Activated CD8-positive, alpha-beta memory T cell treated with anti-CD3 and anti-CD28 coated beads for 48 hours (primary cell): ENCODE measurements at regions not wholly inside any gene's neighbourhood (a gene's known extent, or its start where the extent isn't known, plus 50 kb on each side); places are given as distances from the start of the nearest gene placed in this dataset.

Experiments used
- DNase-seq, 3 experiments: peaks; one replicate each; pipeline ENCODE4 v3.0.0-alpha.2; 2020; ENCODE audit warnings: low read depth in 2 of 3, low spot score in 2 of 3

DNA sequence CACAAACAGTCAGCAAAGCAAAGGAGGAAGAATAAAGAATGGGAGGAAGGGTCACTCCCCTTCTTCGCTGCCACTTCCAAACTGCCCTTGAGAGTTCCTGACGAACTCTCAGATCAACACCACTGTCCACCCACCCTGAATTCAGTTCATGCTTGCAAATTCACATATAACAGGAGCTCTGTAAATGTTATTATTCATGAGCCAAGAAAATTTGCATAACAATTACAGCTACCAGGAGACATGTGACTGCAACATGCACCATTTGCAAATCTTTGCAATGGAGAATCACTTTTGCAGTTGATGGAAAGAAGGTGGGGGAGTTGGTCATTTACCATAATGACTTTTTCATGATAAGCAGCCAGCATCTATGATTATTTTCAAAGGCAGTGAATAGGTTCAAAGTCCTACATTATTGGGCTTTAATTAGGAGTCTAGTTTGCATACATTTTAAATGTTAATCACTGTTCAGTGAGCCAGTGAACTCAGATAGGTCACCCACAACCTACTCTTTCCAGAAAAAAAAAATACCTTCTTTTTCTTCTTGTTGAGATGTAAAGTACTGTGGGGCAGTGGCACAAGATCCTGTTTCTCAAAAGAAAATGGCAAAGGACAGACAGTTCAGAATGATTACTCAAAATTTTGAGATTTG is 149.7 kb downstream of the CAAP1 start:
- DNase-seq: no peak

DNA sequence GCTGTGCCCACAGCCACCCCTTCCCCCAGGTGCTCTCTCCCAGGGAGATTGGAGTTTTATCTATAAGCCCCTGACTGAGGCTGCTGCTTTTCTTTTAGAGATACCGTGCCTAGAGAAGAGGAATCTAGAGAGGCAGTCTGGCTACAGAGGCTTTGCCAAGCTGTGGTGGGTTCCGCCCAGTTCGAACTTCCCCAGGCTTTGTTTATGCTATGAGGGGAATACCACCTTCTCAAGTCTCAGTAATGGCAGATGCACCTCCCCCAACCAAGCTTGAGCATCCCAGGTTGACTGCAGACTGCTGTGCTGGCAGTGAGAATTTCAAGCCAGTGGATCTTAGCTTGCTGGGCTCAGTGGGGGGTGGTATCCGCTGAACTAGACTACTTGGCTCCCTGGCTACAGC is 157.4 kb downstream of the CAAP1 start:
- DNase-seq: no peak

DNA sequence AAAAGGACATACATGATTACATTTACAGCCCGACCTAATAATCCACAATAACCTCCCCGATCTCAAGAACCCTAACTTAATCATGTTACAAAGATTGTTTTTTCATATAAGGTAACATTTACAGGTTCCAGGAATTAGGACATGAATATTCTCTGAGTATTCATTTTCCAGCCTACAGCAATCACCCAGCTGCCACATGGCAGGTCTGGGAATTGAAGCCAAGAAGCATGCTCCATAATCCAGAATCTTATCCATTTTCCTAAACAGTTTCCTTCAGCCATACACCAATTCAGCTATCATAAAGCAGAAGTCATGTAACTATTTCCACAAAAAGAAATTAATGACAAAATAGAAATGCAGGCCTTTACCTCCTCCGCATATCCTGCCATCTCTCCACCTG is 163.4 kb downstream of the CAAP1 start:
- no peak for DNase-seq

DNA sequence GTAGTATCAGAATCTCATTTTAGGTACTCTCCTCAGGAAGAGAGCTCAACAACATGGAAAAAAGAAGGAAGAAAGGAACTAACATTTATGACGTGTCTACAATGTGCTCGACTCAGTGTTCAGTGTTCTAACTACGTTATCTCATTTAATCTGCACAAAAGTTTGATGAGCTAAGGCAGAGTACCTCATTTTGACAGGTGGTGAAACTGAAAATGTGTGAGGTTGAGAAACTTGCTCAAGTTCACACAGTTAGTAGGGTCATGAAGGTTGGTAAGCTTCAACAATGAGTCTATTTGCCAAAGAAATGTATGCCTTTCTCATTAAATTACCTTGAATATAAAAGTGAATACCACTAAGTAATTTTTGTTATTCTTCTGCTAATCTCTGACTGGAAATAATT is 165.1 kb downstream of the CAAP1 start:
- no peak for DNase-seq

DNA sequence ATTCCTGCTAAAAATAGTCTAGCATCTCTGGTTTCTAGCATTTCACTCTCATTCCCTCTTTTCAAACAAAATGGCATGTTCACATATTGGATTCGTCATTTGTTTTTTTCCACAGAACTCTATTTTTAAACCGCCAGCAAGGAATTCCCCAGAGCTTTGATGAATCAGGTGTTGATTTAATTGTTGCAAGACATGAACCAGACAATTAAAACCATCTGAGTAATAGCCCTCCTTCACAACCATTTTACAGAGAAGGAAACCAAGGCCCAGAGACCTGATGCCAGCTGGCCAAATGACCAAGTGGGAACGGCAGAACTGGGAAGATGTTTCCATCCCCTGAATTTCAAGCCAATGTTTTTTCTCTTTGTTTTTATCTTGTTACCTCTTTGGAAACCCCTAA is 167.0 kb downstream of the CAAP1 start:
- DNase-seq: no peak

DNA sequence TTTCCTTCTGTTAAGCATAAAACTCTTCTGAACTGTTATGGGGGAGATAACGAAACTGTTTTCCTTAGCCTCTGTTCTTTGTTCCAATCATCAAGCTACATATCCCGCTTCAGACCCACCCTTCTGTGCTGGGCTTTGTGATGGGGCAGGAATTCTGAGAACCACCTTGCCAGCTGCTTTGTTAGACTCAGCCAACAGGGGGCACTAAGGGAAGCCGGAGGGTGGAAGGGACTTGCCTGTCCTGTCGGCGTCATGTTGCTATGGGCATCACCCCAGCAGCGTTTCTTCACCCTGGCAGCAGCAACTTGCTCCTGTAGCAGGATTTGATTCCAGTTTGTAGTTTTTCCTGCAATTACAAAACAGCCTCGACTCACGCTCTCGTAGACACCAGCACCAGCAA is 169.1 kb downstream of the CAAP1 start:
- peak in 2 of 3 experiments; percentile 1 to 2 for DNase-seq

DNA sequence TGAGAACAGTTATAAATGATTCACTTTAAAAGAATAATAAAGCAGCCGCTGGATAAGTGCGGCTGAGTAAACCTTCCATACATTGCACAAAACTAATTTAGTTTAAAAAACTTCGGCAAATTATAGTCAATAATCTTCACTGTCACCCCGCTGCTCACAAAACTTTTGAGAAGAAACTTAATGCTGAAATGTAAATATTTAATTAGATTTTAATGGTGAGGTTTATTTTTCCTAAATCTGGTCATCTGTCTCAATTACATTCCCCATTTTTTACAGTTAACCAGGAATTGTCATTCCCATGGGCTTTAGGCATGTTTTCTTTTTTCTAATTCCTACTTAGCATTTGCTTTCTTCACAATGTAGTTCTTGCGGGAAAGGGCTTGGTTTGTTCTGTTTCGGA is 169.8 kb downstream of the CAAP1 start:
- no peak for DNase-seq

DNA sequence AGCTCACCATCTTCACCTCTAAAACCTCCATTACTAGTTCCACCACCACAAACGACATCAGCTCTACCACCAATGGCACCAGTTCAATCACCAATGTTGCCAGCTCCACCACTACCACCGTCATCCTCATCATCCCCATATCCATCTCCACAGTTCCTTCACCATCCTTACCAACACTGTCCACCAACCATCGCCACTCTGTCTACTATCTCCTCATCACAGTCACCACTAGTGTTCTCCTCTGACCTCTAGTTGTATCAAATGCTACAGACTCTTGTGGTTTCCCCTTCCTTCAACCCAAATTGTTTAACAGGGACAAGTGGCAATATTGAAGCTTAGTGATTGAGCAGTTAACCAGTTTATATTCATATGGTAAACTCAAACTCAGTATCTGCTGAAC is 182.6 kb downstream of the CAAP1 start:
- DNase-seq: no peak

DNA sequence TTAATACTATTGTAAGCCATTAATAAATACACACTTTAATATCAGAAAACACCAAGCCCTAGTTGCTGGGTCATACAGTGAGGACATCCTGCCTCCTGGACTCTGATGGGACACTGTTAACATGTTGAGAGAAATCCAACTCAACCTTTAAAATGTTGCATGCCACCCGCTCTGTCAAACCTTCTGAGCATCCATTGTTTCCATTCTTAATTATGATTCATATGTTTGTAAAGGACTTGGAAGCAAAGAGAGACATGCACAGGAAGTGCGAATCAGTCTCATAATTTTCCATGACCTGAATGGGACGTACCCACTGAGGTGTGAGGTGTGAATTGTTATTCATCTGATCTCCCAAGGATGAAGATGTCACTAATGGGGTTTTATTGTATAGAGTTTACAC is 186.4 kb downstream of the CAAP1 start:
- DNase-seq: no peak

DNA sequence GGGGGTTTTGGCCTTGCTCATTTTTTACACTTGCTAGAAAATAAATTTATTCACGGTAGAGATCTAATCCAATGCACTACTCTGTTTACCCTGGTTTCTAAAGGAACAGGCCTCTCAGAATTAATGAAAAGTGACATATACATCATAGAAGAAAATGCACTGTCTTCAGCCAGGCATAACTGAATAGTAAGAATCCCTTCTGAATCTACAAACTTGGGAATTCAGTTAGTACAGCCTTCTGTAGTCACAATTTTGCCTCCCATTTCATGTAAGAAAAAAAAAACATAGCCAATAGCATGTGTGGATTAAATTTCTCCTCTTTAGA is 197.3 kb downstream of the CAAP1 start:
- DNase-seq: no peak

DNA sequence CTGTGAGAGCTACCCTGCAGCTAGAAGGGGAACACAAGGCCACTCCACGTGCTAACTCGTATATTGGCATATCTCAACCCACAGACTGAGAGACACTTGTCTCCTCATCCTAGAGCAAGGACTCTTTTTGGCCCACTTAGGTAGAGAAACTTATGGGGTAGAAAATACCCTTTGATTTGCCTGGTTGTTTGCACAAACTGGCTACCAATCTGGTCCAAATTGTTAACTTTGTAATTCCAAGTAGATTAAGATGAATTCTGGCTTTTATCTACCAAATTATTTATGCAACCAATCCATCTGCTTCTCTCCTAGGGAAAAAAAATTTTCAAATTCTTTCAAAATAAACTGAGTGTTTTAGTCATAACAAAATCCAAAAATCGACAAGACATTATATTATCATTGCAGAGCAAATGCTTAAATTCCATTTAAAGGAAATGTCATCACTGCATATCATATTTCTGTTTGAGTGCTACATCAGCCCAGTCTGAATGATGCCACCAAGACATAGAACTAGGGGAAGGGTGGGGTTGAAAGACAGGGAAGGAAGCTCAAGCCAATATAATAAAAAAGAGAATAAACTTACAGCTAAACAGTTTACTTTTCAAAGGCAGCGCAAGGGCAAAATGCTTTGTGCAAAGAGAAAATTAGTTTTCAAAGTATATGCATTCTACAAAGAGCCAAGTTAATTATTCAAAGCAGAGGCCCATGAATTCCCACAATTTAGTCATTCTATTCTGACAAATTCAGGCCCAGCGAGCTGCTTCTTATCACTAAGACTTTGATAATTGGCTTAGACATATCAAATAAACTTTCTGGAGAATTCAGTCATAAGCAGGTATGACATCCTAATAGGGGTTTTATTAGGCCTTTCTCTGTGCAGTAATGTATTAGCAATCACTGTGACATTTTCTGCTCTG is 198.0 kb downstream of the CAAP1 start:
- no peak for DNase-seq

DNA sequence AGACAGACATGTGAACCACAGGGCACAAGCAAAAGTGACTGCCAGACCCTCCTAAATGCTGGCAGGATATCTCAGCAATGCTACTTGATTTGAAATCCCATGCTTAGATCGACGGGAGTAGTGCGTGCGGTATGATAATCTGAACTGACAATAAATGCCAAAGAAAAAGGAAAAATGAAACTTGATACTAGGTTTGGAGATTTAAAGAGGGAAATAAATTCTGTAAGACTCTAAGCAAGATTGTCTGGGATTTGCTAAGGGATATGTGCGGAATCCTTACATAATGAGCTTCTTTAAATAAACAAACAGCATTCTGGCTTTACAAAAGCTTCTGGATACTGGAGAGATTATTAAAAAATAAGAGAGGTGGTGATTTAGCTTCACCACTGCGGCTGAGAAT is 203.6 kb downstream of the CAAP1 start:
- DNase-seq: no peak

DNA sequence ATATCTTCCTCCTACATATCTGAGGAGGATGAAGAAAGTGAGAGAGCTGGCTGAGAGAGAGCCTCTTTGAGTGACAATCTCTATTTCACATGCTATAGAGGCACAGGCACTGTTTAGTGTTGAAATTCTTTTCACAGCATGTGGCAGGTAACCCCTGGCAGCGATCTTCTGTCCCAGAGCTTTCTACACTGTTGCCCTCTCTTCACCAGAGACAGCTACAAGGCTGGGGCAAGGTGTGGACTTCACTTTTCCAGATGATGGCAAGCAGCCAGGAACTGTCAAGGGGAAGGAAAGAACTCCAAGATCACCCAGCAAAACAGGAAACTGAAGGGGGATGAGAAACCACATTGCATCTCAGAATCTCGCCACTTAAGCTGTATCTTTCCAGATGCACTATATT is 205.2 kb downstream of the CAAP1 start:
- DNase-seq: no peak

DNA sequence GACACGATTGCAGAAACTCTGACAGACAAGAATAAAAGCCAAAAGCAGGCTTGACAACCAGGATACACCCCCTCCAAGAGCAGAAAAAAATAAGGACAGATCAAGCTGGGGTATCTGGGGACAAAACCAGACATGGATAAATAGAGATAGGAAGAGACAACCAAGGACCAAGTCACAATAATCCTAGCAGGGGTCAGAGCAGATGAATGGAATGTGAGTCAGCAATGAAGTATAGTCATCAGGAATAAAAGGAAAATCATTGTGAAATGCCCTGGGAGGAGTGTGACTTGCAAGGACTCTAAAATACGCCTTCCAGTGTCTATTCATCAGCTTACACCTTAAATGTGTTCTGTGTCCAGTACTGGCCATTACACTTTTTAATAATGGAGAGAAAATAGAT is 206.8 kb downstream of the CAAP1 start:
- DNase-seq: no peak

DNA sequence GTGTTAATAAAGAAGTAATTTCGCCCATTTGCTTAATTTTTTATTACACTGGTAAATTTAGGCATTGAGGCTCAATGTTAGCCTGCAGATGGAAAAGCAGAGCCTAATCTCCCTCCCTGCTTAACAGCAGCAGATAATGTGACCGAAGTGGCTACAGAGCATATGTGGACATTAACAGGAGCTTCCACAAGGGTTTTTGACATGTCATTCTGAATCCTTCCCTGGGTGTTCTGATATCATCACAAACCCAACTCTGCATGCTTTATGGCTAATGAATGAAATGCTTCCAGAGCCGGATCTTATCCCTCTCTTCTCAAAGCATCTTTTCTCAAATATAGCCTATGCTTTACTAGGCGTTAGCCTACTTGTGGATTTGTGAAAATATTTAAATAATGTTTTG is 208.6 kb downstream of the CAAP1 start:
- no peak for DNase-seq

DNA sequence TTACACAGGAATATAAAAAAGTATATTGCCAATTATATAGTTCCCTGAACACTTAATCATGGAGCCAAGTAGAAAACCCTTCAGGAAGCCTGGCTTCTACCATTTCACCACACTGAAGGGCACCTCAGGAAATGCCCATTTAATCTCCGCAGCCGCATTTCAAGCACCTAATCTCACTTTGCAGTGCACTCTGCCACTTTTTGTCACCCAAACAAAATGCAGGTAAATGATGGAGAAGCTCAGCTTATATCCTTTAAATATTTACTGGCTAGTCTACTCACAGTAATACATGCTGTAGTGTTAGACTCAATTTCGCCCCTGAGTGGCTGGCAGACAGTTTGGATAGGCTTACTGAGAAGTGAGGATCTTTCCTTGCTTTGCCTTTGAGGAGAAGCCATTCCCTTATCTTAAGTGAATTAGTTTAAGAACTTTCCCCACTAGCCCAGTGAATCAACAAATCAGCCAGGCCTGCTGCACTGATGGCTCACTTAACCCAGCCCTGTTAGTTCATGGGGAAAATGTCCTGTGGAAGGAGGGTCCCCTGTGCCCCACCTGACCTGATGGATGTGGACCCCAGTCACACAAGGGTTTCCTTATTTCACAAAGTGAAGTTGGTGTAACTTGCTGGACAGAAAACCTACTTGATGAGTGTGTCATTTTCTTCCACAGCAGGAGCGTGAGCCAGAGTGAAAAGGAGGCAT is 209.7 kb downstream of the CAAP1 start:
- no peak for DNase-seq

DNA sequence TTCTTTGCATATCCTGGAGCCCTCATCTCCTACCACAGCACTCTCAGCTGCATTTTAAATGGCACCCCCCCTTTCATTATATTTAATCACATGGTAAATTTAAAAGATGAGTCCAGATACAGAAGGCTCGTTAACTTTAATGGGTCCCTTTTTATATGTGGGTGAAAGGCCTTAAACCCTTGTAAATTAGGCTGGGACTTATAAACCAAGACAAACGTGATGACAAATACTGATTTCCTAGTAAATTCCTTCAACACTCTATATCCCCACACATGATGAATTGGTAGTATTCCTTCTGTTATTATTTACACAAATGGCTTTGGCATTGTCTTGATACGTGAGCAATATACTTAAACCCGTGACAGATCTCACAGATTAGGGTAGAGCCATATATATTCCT is 210.6 kb downstream of the CAAP1 start:
- no peak for DNase-seq

DNA sequence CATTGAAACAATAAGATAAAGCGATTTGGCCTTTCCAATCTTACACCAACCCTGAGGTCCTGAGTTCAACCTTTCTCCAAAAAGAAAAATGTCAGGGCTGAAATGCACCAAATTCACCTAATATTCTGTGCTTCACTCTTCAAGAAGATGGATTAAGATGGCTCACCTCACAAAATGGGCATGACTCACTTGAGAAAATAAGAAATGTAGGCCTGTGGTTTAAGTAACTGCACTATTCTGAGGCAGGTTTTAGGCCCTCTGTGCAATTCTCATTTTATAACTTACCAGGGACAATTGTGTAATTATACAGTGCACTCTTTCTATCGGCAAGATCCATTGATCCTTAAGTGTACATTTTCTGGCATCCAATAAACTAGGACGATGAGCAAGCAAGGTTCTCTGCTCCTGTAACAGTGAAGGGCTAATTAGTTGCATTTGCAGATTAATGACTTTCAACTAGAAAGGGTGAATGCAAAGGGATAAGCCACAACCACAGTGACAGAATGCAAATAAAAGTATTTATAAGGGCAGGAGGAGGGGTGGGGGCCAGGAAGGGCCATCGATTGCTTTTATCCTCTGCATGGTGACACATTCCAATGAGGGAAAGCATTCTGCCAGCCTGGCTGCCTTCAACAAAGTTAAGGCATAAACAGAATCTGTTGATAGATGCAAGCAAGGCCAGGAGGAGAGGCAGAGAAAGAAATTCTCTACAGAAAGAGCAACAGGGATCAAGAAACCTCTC is 214.5 kb downstream of the CAAP1 start:
- DNase-seq: no peak

DNA sequence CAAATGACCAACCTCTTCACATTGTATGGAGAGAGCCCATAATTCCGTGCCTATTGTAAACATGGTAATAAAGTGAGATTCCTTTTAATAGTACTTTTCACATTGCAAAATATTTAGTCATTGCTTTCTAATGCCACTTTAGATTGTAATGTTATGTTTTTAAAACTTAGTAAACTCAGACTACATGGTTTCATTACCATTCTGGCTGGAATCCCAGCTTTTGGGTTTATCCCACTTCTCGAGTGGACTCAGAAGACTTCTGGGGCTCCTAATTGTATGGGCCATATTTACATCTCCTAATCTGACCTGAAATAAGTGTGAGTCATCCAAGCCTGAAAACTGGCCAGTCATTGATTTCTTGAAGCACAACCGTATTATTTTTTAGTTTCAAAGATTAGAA is 217.6 kb downstream of the CAAP1 start:
- no peak for DNase-seq

DNA sequence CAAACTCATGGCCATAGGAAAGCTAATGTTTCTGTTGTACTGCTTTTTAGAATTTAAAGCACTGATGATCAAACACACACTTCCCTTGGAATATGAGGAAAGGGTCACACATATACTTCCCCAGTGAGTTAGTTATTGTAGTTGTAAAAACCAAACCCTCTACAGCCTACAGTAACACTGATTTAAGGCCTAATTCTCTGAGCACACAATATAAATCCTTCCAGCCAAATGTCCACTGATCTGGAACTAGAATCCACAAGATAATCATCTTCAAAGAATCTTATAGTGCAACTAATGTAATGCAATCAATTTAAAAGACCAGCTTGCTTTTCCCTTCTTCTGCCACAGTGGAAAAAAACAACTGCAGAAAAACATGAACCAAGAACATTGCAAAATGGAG is 219.3 kb downstream of the CAAP1 start:
- DNase-seq: no peak
